Heart left ventricle (tissue), 16 donors: ENCODE measurements at regions not wholly inside any gene's neighbourhood (a gene's known extent, or its start where the extent isn't known, plus 50 kb on each side); places are given as distances from the start of the nearest gene placed in this dataset.

ENCODE experiments used
- ATAC-seq, 4 donors: fragments of 200-7000 bp; cut with Tn5 transposase; one replicate each; pipeline ENCODE4 v1.9.1; 2020 to 2022; ENCODE audit warnings: moderate library complexity in 4 of 4, mild to moderate bottlenecking in 3 of 4, moderate number of reproducible peaks in 1 of 4
- DNase-seq, 5 donors: peaks; one replicate each; pipeline ENCODE4 v3.0.0-alpha.2; 2020
- H3K27ac ChIP-seq, 12 donors: fragments of 200-600 bp; sonication (generic) in 4 of 12; one replicate each; pipeline versions ENCODE4 v1.5.0 to v1.8.0; 2016 to 2022; ENCODE audit warnings: mild to moderate bottlenecking in 2 of 12
- H3K27me3 ChIP-seq, 9 donors: fragments of 200-600 bp; sonication (generic) in 2 of 9; one replicate each; pipeline versions ENCODE4 v1.5.1 to v1.8.0; 2016 to 2022; ENCODE audit warnings: mild to moderate bottlenecking in 3 of 9
- H3K36me3 ChIP-seq, 9 donors: fragments of 200-600 bp; sonication (generic) in 2 of 9; one replicate each; pipeline versions ENCODE4 v1.5.0 to v1.8.0; 2018 to 2022; ENCODE audit warnings: mild to moderate bottlenecking in 2 of 9
- H3K4me1 ChIP-seq, 12 donors: fragments of 200-600 bp; sonication (generic) in 4 of 12; one replicate each; pipeline versions ENCODE4 v1.5.0 to v1.8.0; 2016 to 2022; ENCODE audit warnings: mild to moderate bottlenecking in 3 of 12
- H3K4me3 ChIP-seq, 12 donors: fragments of 200-600 bp; sonication (generic) in 4 of 12; one replicate each; pipeline versions ENCODE4 v1.5.0 to v1.8.0; 2017 to 2022; ENCODE audit warnings: mild to moderate bottlenecking in 9 of 12, moderate library complexity in 4 of 12
- H3K9me3 ChIP-seq, 12 donors: fragments of 200-600 bp; sonication (generic) in 4 of 12; one replicate each; pipeline versions ENCODE4 v1.5.0 to v1.8.0; 2016 to 2022; ENCODE audit warnings: mild to moderate bottlenecking in 1 of 12
- CTCF ChIP-seq, 12 donors: fragments of 200-600 bp; sonication (generic) in 4 of 12; IDR thresholded peaks; one replicate each; pipeline versions ENCODE4 v1.5.0 to v1.8.0; 2018 to 2022; ENCODE audit warnings: antibody characterized with exemption in 12 of 12, mild to moderate bottlenecking in 5 of 12
- POLR2A ChIP-seq, 2 donors: fragments of 450-650 bp; IDR thresholded peaks; one replicate each; pipeline ENCODE4 v1.6.1; 2017; ENCODE audit warnings: antibody characterized with exemption in 2 of 2, mild to moderate bottlenecking in 2 of 2, moderate library complexity in 2 of 2
- WGBS, 4 donors: extraction: QIAGEN DNeasy Blood & Tissue Kit in 2 of 4; methylation state at CpG; one replicate each; pipeline versions ENCODE4 v1.1.5 to v1.1.7; 2013 to 2018; 5-methylcytosine and 5-hydroxymethylcytosine counted together
- intact Hi-C, 10 donors: fragments of 100-400 bp; cut with DNase I; formaldehyde crosslinking; loops; one replicate each; pipeline versions ENCODE4 v1.11.1 to v1.14.2; 2022
- donor health status: ischemic (EF 13 %, LVEDD 7.1; RV severe dilation, severe dysfunction).
- donor health status: healthy with polysubstance abuse.
- donor health status: DM: no; HTN: yes; CAD: no.
- donor health status: DM: no; HTN: no; CAD: no.
- donor health status: ischemic (EF 25% LVEDD 6.9; RV normal size, moderate dysfunction).
- donor health status: ischemic (EF 25% LVEDD 5.7; RV mildly dilated, moderate dysfunction).
- donor health status: healthy.
- donor health status: DM: yes; HTN: yes; CAD: no.
- donor health status: ischemic (EF 35%, LVEDD 5.7; RV mildly dilated, moderate dysfunction).
- donor health status: nonischemic (EF 11% LVEDD 7.7; RV severe dilation, severe dysfunction).
- donor health status: DM: yes; HTN: yes; CAD: no.
- donor health status: PGD.
- donor health status: ischemic (EF 29% LVEDD 5.4; RV normal size, mild dysfunction).
- donor health status: nonischemic (EF 23%, LVEDD 6.1; RV moderate dilation, normal function).

GRCh38 chr18:61714421-61714820, 178.4 kb downstream of the RNF152 start:
- H3K27ac ChIP-seq, result no peak overlapping the region
- intact Hi-C loops, result no loop called here
- peaks cover 0 to 4% (median 0%) of the 10 kb centered on the region in 12 donors for H3K9me3 ChIP-seq
- DNase-seq (no peak), ATAC-seq (no peak)
- H3K27me3 ChIP-seq, result no peaks in the 10 kb centered on the region
- TF ChIP-seq CTCF (IDR thresholded peaks at IDR 0.05) (no peak), POLR2A (IDR thresholded peaks at IDR 0.05) (no peak)
- WGBS, 4 donors, result 97 to 100% (median 97%) methylated on average over 1 of the region's 1 CpG
- H3K36me3 ChIP-seq, result no peaks in the 10 kb centered on the region
- no peak overlapping the region for H3K4me3 ChIP-seq
- no peaks in the 10 kb centered on the region for H3K4me1 ChIP-seq

GRCh38 chr18:61713502-61713901, 179.3 kb downstream of the RNF152 start:
- Histone ChIP-seq H3K9me3 (peaks cover 0 to 4% (median 0%) of the 10 kb centered on the region in 12 donors), H3K4me1 (no peaks in the 10 kb centered on the region), H3K27me3 (no peaks in the 10 kb centered on the region), H3K36me3 (no peaks in the 10 kb centered on the region), H3K4me3 (no peak overlapping the region), H3K27ac (no peak overlapping the region)
- DNase-seq (no peak), ATAC-seq (no peak)
- TF ChIP-seq CTCF (IDR thresholded peaks at IDR 0.05), result no peak
- no peak for TF ChIP-seq POLR2A (IDR thresholded peaks at IDR 0.05)
- intact Hi-C loops, result no loop called here

- no peak for TF ChIP-seq POLR2A (IDR thresholded peaks at IDR 0.05)
- TF ChIP-seq CTCF (IDR thresholded peaks at IDR 0.05), result no peak
- DNase-seq (no peak), ATAC-seq (no peak)
- Histone ChIP-seq H3K9me3 (peaks cover 0 to 4% (median 0%) of the 10 kb centered on the region in 12 donors), H3K4me1 (peaks cover 0 to 4% (median 0%) of the 10 kb centered on the region in 12 donors), H3K27me3 (no peaks in the 10 kb centered on the region), H3K4me3 (no peak overlapping the region), H3K27ac (no peak overlapping the region), H3K36me3 (no peaks in the 10 kb centered on the region)
- WGBS, 4 donors, result 81 to 93% (median 87%) methylated on average over 1 of the region's 1 CpG
- intact Hi-C loops, result no loop called here
Observed at GRCh38 chr18:61710082-61710620, 182.7 kb downstream of the RNF152 start.

- 61 to 65% (median 64%) methylated on average over 3 of the region's 3 CpGs for WGBS, 4 donors
- TF ChIP-seq POLR2A (IDR thresholded peaks at IDR 0.05) (no peak), CTCF (IDR thresholded peaks at IDR 0.05) (no peak)
- intact Hi-C loops, result loop anchor here in 2 of 10 donors (10.0 kb wide), 2 partner anchors 52 to 62 kb away; no protein-coding TSS in a partner anchor
- H3K9me3 ChIP-seq, result peaks cover 0 to 11% (median 0%) of the 10 kb centered on the region in 12 donors
- no peaks in the 10 kb centered on the region for H3K27me3 ChIP-seq
- H3K27ac ChIP-seq, result no peak overlapping the region
- ATAC-seq, result peak in 1 of 4 donors; percentile 16
- peaks cover 0 to 4% (median 0%) of the 10 kb centered on the region in 12 donors for H3K4me1 ChIP-seq
- no peak overlapping the region for H3K4me3 ChIP-seq
- H3K36me3 ChIP-seq, result no peaks in the 10 kb centered on the region
- no peak for DNase-seq
Observed at GRCh38 chr18:61706276-61706915, 186.4 kb downstream of the RNF152 start.
